Uterus (tissue), 3 donors: ENCODE measurements at regions not wholly inside any gene's neighbourhood (a gene's known extent, or its start where the extent isn't known, plus 50 kb on each side); places are given as distances from the start of the nearest gene placed in this dataset.

Experiments used
- DNase-seq, 2 donors: peaks; one replicate each; pipeline ENCODE4 v3.0.0-alpha.2; 2019 to 2020
- H3K27ac ChIP-seq, 2 donors: fragments of 200-600 bp; sonication (generic); 1 replicate in 1 of 2; 2 replicates in 1 of 2; pipeline ENCODE4 v1.5.1; 2016 to 2018
- H3K27me3 ChIP-seq, 2 donors: fragments of 200-600 bp; sonication (generic); one replicate each; pipeline ENCODE4 v1.5.1; 2018 to 2019; ENCODE audit warnings: control low read depth in 1 of 2
- H3K36me3 ChIP-seq, 2 donors: fragments of 200-600 bp; sonication (generic); one replicate each; pipeline ENCODE4 v1.5.1; 2019; ENCODE audit warnings: control low read depth in 1 of 2
- H3K4me1 ChIP-seq, 2 donors: fragments of 200-600 bp; sonication (generic); one replicate each; pipeline ENCODE4 v1.5.1; 2018 to 2019; ENCODE audit warnings: control low read depth in 1 of 2
- H3K4me3 ChIP-seq, 2 donors: fragments of 200-600 bp; sonication (generic); 1 replicate in 1 of 2; 2 replicates in 1 of 2; pipeline ENCODE4 v1.5.1; 2018 to 2019; ENCODE audit warnings: mild to moderate bottlenecking in 1 of 2
- H3K9me3 ChIP-seq, 2 donors: fragments of 200-600 bp; sonication (generic); one replicate each; pipeline ENCODE4 v1.5.1; 2019; ENCODE audit warnings: control low read depth in 1 of 2
- CTCF ChIP-seq, 4 experiments: fragments of 200-600 bp in 2 of 4; fragments of 450-650 bp in 2 of 4; sonication (generic) in 2 of 4; IDR thresholded peaks; one replicate each; pipeline ENCODE4 v1.5.1; 2016 to 2019; ENCODE audit warnings: antibody characterized with exemption in 4 of 4, mild to moderate bottlenecking in 2 of 4, moderate library complexity in 1 of 4
- POLR2A ChIP-seq, 2 donors: fragments of 450-650 bp; IDR thresholded peaks; one replicate each; pipeline ENCODE4 v1.6.1; 2016; ENCODE audit warnings: antibody characterized with exemption in 2 of 2, mild to moderate bottlenecking in 1 of 2, moderate library complexity in 1 of 2
- intact Hi-C: fragments of 100-400 bp; cut with DNase I; formaldehyde crosslinking; loops from one replicate; pipeline ENCODE4 v1.15.1; 2023; ENCODE audit warnings: low total_unique reads
- donor health status: DM: yes; HTN: yes; CAD: no.

GRCh38 chr16:74219706-74220105 lies 76.9 kb upstream of the PSMD7 start:
- Histone ChIP-seq H3K36me3 (no peaks in the 10 kb centered on the region), H3K27me3 (no peaks in the 10 kb centered on the region), H3K9me3 (no peaks in the 10 kb centered on the region), H3K4me1 (no peaks in the 10 kb centered on the region), H3K27ac (no peak overlapping the region), H3K4me3 (no peak overlapping the region)
- intact Hi-C loops = no loop called here
- no peak for DNase-seq
- no peak for TF ChIP-seq POLR2A (IDR thresholded peaks at IDR 0.05)
- TF ChIP-seq CTCF (IDR thresholded peaks at IDR 0.05) = no peak

GRCh38 chr16:74218871-74219270 lies 77.7 kb upstream of the PSMD7 start:
- intact Hi-C loops = no loop called here
- Histone ChIP-seq H3K4me3 (no peak overlapping the region), H3K27ac (no peak overlapping the region), H3K9me3 (no peaks in the 10 kb centered on the region), H3K4me1 (no peaks in the 10 kb centered on the region), H3K36me3 (no peaks in the 10 kb centered on the region), H3K27me3 (no peaks in the 10 kb centered on the region)
- no peak for DNase-seq
- no peak for TF ChIP-seq CTCF (IDR thresholded peaks at IDR 0.05)
- TF ChIP-seq POLR2A (IDR thresholded peaks at IDR 0.05) = no peak

GRCh38 chr16:74216319-74216718 lies 80.3 kb upstream of the PSMD7 start:
- H3K27me3 ChIP-seq = no peaks in the 10 kb centered on the region
- TF ChIP-seq CTCF (IDR thresholded peaks at IDR 0.05) = no peak
- TF ChIP-seq POLR2A (IDR thresholded peaks at IDR 0.05) = no peak
- no peak overlapping the region for H3K27ac ChIP-seq
- no peaks in the 10 kb centered on the region for H3K9me3 ChIP-seq
- no peaks in the 10 kb centered on the region for H3K4me1 ChIP-seq
- H3K36me3 ChIP-seq = no peaks in the 10 kb centered on the region
- no peak for DNase-seq
- intact Hi-C loops = no loop called here
- H3K4me3 ChIP-seq = no peak overlapping the region

GRCh38 chr16:74215249-74215648 lies 81.4 kb upstream of the PSMD7 start:
- no peaks in the 10 kb centered on the region for H3K4me1 ChIP-seq

GRCh38 chr16:74213372-74213771 lies 83.2 kb upstream of the PSMD7 start:
- intact Hi-C loops = no loop called here
- no peak overlapping the region for H3K4me3 ChIP-seq
- H3K36me3 ChIP-seq = no peaks in the 10 kb centered on the region
- DNase-seq = no peak
- TF ChIP-seq POLR2A (IDR thresholded peaks at IDR 0.05) (no peak), CTCF (IDR thresholded peaks at IDR 0.05) (no peak)
- H3K27me3 ChIP-seq = no peaks in the 10 kb centered on the region
- no peaks in the 10 kb centered on the region for H3K4me1 ChIP-seq
- H3K9me3 ChIP-seq = no peaks in the 10 kb centered on the region
- no peak overlapping the region for H3K27ac ChIP-seq

More at GRCh38 chr16:74215249-74215648, 81.4 kb upstream of the PSMD7 start:
- intact Hi-C loops = no loop called here
- Histone ChIP-seq H3K27ac (no peak overlapping the region), H3K4me3 (no peak overlapping the region), H3K27me3 (no peaks in the 10 kb centered on the region), H3K36me3 (no peaks in the 10 kb centered on the region), H3K9me3 (no peaks in the 10 kb centered on the region)
- DNase-seq = no peak
- TF ChIP-seq CTCF (IDR thresholded peaks at IDR 0.05) (no peak), POLR2A (IDR thresholded peaks at IDR 0.05) (no peak)
